Superior temporal gyrus (tissue), 1 donor: ENCODE measurements at regions not wholly inside any gene's neighbourhood (a gene's known extent, or its start where the extent isn't known, plus 50 kb on each side); places are given as distances from the start of the nearest gene placed in this dataset.

ENCODE experiments used
- DNase-seq: peaks from one replicate; pipeline ENCODE4 v3.0.0-alpha.2; 2016; ENCODE audit errors: extremely low spot score

GRCh38 chr3:176794406-176794805 lies 402.9 kb downstream of the TBL1XR1 start:
- no peak for DNase-seq

DNA sequence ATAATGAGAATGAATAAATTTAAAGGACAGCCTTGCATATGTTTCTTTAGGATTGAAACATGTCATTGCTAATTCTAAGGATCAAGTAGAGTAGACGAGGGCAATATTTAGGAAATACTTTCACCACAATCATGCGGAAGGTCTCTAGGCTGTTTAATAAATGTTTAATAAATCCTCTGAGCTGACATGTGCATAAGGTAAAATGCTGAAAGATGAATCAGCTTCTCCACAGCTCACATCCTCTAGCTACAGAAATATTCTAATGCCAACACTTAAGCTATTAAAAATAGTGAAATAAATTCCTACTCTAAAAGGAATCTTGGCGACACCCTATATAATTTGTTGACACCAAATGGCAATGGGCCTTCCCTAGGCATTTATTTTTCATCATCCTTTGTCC lies 407.3 kb downstream of the TBL1XR1 start:
- DNase-seq, result no peak

- no peak for DNase-seq
Measured at GRCh38 chr3:176789281-176789705, 408.0 kb downstream of the TBL1XR1 start.

- no peak for DNase-seq
Measured at GRCh38 chr3:176787506-176787905, 409.8 kb downstream of the TBL1XR1 start.

GRCh38 chr3:176785171-176785570 lies 412.1 kb downstream of the TBL1XR1 start:
- DNase-seq, result peak; percentile 41

DNA sequence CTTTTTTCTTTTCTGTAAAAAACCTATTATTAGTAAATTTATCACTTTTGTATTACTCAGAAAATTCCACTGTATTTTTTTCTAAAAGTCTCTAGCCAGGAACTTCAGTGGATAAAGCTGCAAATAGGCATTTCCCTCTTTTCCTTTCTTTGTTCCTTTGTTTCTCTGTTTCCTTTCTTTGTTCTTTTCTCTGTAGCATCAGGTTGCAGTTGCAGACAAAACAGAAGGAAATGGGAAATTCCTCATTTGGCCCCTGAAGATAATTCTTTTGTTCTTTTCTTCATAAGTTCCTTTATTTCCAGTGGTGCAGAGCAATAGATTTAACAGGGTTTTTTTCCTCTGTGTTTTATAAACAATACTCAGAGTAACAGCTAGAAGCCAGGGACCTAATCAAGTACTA lies 416.5 kb downstream of the TBL1XR1 start:
- DNase-seq, result no peak

DNA sequence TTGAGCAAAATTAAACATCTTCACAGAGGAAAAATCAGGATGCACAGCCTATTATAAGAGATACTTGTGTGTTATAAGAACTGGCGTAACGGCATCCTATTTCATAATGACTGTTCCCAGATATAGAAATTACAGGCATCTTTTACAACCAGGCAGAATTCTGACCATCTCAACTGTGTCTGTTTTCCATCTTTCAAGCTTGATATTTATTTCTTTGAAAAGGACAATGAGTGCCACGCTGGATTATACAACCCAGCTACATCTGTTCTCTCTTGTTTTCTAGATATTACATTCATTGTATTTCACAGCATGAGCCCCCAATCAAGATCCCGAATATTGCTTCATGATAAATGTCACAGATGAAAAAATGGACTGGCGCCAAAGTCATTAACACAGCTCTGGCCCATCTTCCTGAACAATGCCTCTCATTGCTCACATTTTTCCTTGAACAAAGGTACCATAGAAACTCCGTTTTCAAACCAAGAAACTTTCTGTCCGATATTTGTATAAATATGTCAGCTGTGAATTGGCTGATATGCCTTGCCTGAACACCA lies 420.6 kb downstream of the TBL1XR1 start:
- DNase-seq, result no peak

DNA sequence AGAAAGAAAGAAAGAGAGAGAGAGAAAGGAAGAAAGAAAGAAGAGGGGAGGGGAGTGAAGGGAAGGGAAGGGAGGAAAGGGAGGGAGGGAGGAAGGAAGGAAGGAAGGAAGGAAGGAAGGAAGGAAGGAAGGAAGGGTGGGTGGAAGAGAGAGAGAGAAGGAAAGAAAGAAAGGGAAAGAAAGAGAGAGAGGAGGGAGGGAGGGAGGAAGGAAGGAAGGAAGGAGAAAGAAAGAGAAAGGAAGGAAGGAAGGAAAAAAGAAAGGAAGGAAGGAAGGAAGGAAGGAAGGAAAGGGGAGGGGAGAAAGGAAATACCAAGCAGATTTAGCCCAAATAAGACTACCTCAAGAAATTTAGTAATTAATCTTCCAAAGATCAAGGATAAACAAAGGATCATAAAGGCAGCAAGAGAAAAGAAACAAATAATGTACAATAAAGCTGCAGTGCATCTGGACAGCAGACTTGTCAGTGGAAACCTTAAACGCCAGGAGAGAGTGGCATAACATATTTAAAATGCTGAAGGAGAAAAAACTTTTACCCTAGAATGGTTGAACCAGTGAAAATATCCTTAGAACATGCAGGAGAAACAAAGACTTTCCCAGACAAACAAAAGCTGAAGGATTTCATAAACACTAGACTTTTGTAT lies 427.6 kb downstream of the TBL1XR1 start:
- no peak for DNase-seq

DNA sequence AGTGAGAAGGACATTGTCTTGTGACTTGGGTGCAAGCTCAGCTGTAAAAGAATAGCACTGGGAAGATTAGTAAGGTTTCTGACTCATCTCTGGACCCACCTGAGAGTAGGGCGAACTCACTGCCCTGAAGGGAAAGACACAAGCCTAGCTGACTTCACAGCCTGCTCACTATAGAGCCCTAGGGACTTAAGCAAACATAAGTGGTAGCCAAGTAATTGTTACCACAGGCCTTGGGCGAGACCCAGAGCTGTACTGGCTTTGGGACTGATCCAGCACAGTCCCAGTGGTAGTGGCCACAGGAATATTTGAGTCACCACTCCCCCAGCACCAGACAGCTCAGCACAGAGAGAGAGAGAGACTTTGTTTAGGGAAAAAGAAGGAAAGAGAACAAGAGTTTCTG lies 429.9 kb downstream of the TBL1XR1 start:
- no peak for DNase-seq

DNA sequence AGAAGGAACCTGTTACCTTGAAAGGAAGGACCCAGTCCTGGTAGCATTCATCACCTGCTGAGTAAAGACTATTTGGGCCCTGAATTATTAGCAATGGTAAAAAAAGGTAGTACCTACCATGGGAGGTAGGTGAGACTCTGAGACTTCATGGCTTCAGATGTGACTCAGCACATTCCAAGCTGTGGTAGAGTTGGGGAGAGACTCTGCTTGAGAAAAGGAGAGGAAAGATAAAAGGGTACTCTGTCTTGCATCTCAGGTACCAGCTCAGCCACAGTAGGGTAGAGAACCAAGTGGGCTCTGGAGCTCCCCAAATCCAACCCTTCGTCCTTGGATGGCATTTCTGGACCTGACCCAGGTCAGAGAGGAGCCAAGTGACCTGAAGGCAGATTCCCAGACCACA lies 430.4 kb downstream of the TBL1XR1 start:
- DNase-seq, result no peak

GRCh38 chr3:176765382-176765900 lies 431.8 kb downstream of the TBL1XR1 start:
- DNase-seq, result no peak

DNA sequence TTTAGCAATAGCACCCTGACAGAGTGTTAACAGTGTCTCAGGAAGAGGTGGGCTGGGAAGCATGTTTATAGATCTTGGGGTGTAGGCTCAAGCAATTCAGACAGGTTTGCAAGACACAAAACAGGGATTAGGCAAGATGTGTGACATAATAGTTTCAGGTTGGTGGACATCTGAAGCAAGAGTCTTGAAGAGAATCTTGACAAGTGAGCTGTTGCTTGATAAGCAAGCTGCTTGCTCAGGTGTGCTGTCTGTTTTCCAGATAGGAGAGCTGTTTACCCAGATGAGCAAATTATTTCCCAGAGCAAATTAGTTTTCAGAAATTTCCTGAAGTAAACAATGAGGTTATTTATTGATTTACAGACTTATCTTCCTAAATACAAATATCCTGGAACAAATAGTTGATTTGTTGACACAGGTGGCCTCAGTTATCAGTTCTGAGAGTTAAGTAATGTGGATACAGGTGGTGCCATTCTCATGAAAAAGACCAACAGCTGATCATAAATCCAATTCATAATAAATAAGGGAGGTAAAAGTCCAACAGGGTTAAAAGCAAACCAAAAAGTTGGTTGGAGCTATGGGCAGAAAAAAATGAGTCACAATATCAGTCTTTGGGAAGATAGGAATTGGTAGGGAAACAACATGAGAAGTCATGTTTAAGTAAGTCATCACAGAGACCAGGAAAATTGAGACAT lies 437.3 kb downstream of the TBL1XR1 start:
- DNase-seq, result no peak

GRCh38 chr3:176757429-176757828 lies 439.9 kb downstream of the TBL1XR1 start:
- no peak for DNase-seq

DNA sequence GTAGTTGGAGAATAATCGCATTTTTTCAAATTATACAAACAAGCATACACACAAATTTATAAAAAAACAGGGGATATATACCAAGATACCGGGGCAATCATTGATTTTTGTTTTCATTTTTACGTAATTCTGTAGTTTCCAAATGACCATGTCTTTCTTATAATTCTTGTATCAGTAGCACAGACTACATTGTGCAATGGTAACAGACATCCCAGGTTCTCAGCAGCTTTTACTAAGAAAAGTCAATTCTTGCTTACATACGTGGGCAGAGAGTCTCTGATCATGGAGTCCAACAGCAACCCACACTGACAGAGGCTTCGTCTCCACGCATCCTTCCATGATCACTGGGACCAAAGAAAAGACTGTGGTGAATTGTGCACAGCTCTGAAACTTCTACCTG lies 441.3 kb downstream of the TBL1XR1 start:
- DNase-seq, result no peak

DNA sequence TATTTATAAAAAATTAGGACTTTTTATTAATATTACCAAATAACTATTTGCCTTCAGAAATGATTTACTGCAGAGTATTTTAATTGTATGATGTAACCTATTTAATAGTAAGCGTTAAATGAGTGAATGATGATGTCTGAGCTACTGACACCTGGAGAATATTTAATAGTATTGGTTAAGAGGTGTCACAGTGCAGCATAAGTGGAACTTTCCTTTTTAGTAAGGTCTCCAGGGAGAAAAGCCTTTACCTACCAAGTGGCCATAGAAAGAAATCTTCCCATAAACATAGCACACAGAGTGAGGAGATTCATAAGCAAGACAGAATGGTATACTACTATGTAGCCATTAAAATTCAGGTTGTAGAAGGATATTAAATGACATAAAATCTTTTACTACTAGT lies 441.7 kb downstream of the TBL1XR1 start:
- DNase-seq, result no peak

DNA sequence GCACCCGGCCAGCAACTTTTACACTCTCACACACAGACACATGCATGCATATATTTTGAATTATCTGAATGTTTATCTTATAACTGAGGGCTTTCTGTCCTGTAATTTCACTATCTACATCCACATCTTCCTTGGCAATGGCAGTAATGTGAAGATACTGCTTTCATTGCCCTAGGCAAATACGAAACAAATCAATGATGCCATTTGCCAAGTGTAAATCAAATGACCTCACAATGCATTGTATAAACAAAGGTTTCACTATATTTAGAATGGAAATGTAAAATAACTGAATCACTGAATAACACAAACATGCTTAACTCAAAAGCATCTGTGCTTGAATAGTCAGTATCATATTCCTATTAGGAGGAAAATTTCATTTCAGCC lies 455.6 kb downstream of the TBL1XR1 start:
- DNase-seq, result no peak

GRCh38 chr3:176740906-176741663 lies 456.2 kb downstream of the TBL1XR1 start:
- DNase-seq, result no peak

DNA sequence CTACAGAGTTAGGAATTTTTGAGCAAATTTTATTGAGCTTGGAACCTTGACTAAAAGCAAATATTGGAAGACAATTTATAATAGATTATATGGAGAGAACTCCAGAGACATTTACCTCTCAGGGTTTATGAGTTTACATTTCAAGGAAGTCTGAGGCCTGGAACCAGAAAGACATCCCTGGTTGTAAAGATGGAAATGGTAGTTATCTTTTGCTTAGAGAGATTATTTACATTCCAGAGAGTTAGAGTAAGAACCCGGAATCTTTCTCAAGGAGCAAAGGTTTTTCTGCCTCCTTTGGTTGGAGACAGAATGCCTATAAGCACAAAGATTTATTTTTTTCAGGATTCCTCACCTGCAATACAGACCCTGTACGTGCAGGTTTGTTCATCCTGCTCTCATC lies 458.1 kb downstream of the TBL1XR1 start:
- DNase-seq, result no peak

DNA sequence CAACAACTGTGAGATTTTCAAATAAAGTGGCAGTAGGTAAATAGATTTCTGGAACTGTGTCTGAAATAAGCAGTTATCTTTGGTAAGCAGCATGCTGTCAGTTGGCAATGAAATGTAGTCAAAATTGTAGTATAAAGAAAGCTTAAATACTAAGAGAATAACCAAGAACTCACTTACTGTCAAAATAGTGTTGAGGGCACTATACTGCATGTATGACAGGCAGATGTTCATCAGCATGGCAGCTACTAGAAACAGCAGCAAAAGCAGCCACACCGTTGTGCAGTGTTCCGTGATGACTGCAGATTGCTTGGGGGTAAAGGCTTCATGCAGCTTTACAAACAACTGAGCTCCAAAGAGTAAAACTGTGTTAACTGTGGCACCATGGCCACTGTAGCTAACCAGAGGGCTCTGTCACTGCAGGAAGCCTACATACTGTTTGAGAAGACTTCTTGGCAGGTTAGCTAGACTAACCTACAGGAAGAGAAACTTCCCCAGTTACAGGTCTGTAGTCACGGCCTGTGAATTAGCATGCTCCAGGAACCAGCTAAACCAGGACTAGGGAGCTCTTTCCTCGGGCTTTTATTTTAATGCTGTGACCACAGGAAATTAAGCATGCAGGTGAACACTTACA lies 459.7 kb downstream of the TBL1XR1 start:
- DNase-seq, result no peak

DNA sequence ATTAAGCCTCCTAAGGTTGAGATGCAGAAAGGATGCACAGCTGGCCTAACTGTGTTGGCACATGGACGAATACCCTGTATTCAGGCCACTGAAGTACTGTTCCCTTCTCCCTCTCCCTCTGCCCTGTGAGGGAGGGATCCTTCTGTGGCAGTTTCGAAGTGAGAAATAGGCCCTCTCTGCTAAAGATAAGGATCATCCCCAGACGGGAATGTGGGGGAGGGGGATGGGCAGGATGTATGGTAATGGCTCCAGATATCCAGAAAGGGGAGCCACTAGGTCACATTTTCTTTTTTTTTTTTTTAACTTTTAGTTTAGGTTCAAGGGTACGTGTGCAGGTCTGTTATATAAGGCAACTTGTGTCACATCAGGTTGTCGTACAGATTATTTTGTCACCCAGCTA lies 463.1 kb downstream of the TBL1XR1 start:
- no peak for DNase-seq

- DNase-seq, result no peak
Measured at GRCh38 chr3:176724394-176724759, 472.9 kb downstream of the TBL1XR1 start.

DNA sequence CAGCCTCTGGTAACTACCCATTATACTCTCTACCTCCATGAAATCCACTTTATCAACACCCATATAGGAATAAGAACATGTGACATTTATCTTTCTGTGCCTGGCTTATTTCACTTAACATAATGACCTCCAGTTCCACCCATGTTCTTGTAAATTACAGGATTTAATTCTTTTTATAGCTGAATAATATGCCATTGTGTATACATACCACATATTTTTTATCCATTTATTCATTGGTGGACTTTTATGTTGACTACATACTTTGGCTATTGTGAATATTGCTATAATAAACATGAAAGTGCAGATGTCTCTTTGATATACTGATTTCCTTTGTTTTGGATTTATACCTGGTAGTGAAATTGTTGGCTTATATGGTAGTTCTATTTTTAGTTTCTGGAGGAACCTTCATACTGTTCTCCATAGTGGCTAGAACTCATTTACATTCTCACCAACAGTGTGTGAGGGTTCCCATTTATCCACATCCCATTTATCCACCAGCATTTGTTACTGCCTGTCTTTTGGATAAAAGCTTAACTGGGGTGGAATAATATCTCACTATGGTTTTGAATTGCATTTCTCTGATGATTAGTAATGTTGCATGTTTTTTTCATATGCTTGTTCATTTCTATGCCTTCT lies 473.4 kb downstream of the TBL1XR1 start:
- DNase-seq, result no peak
